ENCODE measurements at regions not wholly inside any gene's neighbourhood (a gene's known extent, or its start where the extent isn't known, plus 50 kb on each side); places are given as distances from the start of the nearest gene placed in this dataset.

DNA sequence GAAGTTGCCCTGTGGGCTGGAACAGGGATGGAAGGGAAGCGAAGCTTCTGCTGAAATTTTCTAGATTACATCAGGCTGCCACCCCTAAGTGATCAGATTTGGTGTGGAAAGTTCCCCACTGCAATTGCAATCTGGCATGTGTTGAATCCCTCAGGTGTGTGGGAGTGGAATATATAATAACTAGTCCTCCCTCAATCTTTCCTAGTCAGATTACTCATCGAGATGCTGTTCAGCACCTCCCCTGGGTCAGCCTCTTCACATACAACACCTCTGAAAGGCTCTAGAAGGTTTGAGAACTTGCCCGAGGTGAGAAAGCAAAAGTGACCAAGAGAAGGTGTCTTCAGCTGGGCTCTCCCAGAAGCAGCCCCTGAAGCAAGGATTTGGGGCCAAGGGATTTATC lies 336.8 kb downstream of the BCOR start:
- no peak for TF ChIP-seq ZNF274 (IDR thresholded peaks at IDR 0.05; ENCODE audit: low read length)
- no peak for TF ChIP-seq ZNF274 (tag by site-specific recombination; IDR thresholded peaks at IDR 0.05; ENCODE audit: borderline replicate concordance)
- TF ChIP-seq, protein P1, sequence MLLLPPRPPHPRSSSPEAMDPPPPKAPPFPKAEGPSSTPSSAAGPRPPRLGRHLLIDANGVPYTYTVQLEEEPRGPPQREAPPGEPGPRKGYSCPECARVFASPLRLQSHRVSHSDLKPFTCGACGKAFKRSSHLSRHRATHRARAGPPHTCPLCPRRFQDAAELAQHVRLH (tag by site-specific recombination; IDR thresholded peaks at IDR 0.05): no peak
- TF ChIP-seq ZNF768 (tag by site-specific recombination; IDR thresholded peaks at IDR 0.05): no peak
- no peak for TF ChIP-seq ZBTB7A (tag by site-specific recombination; IDR thresholded peaks at IDR 0.05; ENCODE audit: low read depth)
- TF ChIP-seq, protein P2, sequence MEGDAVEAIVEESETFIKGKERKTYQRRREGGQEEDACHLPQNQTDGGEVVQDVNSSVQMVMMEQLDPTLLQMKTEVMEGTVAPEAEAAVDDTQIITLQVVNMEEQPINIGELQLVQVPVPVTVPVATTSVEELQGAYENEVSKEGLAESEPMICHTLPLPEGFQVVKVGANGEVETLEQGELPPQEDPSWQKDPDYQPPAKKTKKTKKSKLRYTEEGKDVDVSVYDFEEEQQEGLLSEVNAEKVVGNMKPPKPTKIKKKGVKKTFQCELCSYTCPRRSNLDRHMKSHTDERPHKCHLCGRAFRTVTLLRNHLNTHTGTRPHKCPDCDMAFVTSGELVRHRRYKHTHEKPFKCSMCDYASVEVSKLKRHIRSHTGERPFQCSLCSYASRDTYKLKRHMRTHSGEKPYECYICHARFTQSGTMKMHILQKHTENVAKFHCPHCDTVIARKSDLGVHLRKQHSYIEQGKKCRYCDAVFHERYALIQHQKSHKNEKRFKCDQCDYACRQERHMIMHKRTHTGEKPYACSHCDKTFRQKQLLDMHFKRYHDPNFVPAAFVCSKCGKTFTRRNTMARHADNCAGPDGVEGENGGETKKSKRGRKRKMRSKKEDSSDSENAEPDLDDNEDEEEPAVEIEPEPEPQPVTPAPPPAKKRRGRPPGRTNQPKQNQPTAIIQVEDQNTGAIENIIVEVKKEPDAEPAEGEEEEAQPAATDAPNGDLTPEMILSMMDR (tag by site-specific recombination; IDR thresholded peaks at IDR 0.05): no peak
- TF ChIP-seq ZNF24 (tag by site-specific recombination; IDR thresholded peaks at IDR 0.05): no peak
- no peak for TF ChIP-seq ZNF660 (tag by site-specific recombination; IDR thresholded peaks at IDR 0.05)
- TF ChIP-seq, protein P3, sequence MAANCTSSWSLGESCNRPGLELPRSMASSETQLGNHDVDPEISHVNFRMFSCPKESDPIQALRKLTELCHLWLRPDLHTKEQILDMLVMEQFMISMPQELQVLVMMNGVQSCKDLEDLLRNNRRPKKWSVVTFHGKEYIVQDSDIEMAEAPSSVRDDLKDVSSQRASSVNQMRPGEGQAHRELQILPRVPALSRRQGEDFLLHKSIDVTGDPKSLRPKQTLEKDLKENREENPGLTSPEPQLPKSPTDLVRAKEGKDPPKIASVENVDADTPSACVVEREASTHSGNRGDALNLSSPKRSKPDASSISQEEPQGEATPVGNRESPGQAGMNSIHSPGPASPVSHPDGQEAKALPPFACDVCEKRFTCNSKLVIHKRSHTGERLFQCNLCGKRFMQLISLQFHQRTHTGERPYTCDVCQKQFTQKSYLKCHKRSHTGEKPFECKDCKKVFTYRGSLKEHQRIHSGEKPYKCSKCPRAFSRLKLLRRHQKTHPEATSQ (tag by site-specific recombination; IDR thresholded peaks at IDR 0.05): no peak
- TF ChIP-seq, protein P4, sequence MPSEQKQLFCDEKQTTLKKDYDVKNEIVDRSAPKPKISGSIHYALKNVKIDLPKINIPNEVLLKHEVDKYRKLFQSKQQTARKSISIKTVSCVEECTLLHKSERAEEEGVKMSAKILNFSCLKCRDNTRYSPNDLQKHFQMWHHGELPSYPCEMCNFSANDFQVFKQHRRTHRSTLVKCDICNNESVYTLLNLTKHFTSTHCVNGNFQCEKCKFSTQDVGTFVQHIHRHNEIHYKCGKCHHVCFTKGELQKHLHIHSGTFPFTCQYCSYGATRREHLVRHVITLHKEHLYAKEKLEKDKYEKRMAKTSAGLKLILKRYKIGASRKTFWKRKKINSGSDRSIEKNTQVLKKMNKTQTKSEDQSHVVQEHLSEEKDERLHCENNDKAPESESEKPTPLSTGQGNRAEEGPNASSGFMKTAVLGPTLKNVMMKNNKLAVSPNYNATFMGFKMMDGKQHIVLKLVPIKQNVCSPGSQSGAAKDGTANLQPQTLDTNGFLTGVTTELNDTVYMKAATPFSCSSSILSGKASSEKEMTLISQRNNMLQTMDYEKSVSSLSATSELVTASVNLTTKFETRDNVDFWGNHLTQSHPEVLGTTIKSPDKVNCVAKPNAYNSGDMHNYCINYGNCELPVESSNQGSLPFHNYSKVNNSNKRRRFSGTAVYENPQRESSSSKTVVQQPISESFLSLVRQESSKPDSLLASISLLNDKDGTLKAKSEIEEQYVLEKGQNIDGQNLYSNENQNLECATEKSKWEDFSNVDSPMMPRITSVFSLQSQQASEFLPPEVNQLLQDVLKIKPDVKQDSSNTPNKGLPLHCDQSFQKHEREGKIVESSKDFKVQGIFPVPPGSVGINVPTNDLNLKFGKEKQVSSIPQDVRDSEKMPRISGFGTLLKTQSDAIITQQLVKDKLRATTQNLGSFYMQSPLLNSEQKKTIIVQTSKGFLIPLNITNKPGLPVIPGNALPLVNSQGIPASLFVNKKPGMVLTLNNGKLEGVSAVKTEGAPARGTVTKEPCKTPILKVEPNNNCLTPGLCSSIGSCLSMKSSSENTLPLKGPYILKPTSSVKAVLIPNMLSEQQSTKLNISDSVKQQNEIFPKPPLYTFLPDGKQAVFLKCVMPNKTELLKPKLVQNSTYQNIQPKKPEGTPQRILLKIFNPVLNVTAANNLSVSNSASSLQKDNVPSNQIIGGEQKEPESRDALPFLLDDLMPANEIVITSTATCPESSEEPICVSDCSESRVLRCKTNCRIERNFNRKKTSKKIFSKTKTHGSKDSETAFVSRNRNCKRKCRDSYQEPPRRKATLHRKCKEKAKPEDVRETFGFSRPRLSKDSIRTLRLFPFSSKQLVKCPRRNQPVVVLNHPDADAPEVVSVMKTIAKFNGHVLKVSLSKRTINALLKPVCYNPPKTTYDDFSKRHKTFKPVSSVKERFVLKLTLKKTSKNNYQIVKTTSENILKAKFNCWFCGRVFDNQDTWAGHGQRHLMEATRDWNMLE (tag by site-specific recombination; conservative IDR thresholded peaks at IDR 0.05; ENCODE audit: low read depth): no peak
- TF ChIP-seq HOXA7 (CRISPR knock-in tag; IDR thresholded peaks at IDR 0.05; ENCODE audit: borderline replicate concordance): no peak

All from HEK293 (cell line).